Endodermal cell (in vitro differentiated cells): ENCODE measurements at regions not wholly inside any gene's neighbourhood (a gene's known extent, or its start where the extent isn't known, plus 50 kb on each side); places are given as distances from the start of the nearest gene placed in this dataset.

ENCODE experiments used
- DNase-seq: peaks from one replicate; pipeline ENCODE4 v3.0.0-alpha.2; 2017
- H3K27ac ChIP-seq: 2 replicates; pipeline ENCODE4 v1.5.1; 2013; ENCODE audit warnings: mild to moderate bottlenecking, low read depth, low read length, moderate library complexity
- H3K27me3 ChIP-seq: 2 replicates; pipeline ENCODE4 v1.6.1; 2013; ENCODE audit warnings: mild to moderate bottlenecking, low read length, moderate library complexity; ENCODE audit not compliant: insufficient read depth, control insufficient read depth, poor library complexity, severe bottlenecking
- H3K36me3 ChIP-seq: 2 replicates; pipeline ENCODE4 v1.7.0; 2013; ENCODE audit warnings: mild to moderate bottlenecking, low read length, moderate library complexity; ENCODE audit not compliant: control insufficient read depth, insufficient read depth
- H3K4me1 ChIP-seq: one replicate; pipeline ENCODE4 v1.7.0; 2013; ENCODE audit warnings: low read length; ENCODE audit not compliant: control insufficient read depth, insufficient read depth
- H3K4me3 ChIP-seq: 2 replicates; pipeline ENCODE4 v1.5.1; 2013; ENCODE audit warnings: mild to moderate bottlenecking, low read length, moderate library complexity
- H3K9ac ChIP-seq: 2 replicates; pipeline ENCODE4 v1.6.1; 2013; ENCODE audit warnings: mild to moderate bottlenecking, low read length, moderate library complexity; ENCODE audit not compliant: poor library complexity, severe bottlenecking; ENCODE audit errors: extremely low read depth
- H3K9me3 ChIP-seq: 2 replicates; pipeline ENCODE4 v1.6.1; 2013; ENCODE audit warnings: mild to moderate bottlenecking, low read length, moderate library complexity; ENCODE audit not compliant: control insufficient read depth
- H3K27ac Mint-ChIP-seq: 2 replicates; pipeline ENCODE4 v1.8.0; 2020; ENCODE audit warnings: mixed read lengths
- H3K27me3 Mint-ChIP-seq: 2 replicates; pipeline ENCODE4 v1.8.0; 2021; ENCODE audit warnings: mild to moderate bottlenecking, mixed read lengths; ENCODE audit not compliant: insufficient read depth
- H3K36me3 Mint-ChIP-seq: 2 replicates; pipeline ENCODE4 v1.8.0; 2020; ENCODE audit warnings: low read depth, mixed read lengths
- H3K4me1 Mint-ChIP-seq: 2 replicates; pipeline ENCODE4 v1.8.0; 2020; ENCODE audit warnings: mixed read lengths
- H3K4me3 Mint-ChIP-seq: 2 replicates; pipeline ENCODE4 v1.8.0; 2020; ENCODE audit warnings: mild to moderate bottlenecking, moderate library complexity, mixed read lengths
- H3K9me3 Mint-ChIP-seq: 2 replicates; pipeline ENCODE4 v1.8.0; 2020; ENCODE audit warnings: mild to moderate bottlenecking, mixed read lengths
- CTCF ChIP-seq: fragments of 200-600 bp; sonication (generic); conservative IDR thresholded peaks from 2 replicates; pipeline ENCODE4 v1.5.0; 2021; ENCODE audit warnings: antibody characterized with exemption, mild to moderate bottlenecking
- WGBS, 2 experiments: methylation state at CpG; one replicate each; pipeline versions ENCODE4 v1.1.5 to v1.1.7; 2013; ENCODE audit warnings: missing lambda C conversion rate in 2 of 2, mixed read lengths in 1 of 2; ENCODE audit not compliant: insufficient coverage in 1 of 2, insufficient read length in 1 of 2; 5-methylcytosine and 5-hydroxymethylcytosine counted together

GRCh38 chr2:226611196-226611943, 188.2 kb downstream of the IRS1 start:
- H3K27ac ChIP-seq: no peak overlapping the region
- H3K27ac Mint-ChIP-seq: no peak overlapping the region

GRCh38 chr2:226609366-226609765, 190.3 kb downstream of the IRS1 start:
- TF ChIP-seq CTCF: no peak
- Mint-ChIP-seq H3K4me3 (no peak overlapping the region), H3K4me1 (peaks cover 4% of the 10 kb centered on the region), H3K27me3 (no peaks in the 10 kb centered on the region), H3K9me3 (no peaks in the 10 kb centered on the region), H3K27ac (no peak overlapping the region), H3K36me3 (no peaks in the 10 kb centered on the region)
- no peaks in the 10 kb centered on the region for H3K9me3 ChIP-seq
- no peak overlapping the region for H3K4me3 ChIP-seq
- no peaks in the 10 kb centered on the region for H3K27me3 ChIP-seq
- H3K36me3 ChIP-seq: no peaks in the 10 kb centered on the region
- no peak for DNase-seq
- 76 to 100% methylated on average over 1 of the region's 1 CpG for WGBS, 2 experiments
- H3K27ac ChIP-seq: no peak overlapping the region
- no peak overlapping the region for H3K9ac ChIP-seq
- H3K4me1 ChIP-seq: no peaks in the 10 kb centered on the region

More at GRCh38 chr2:226611196-226611943, 188.2 kb downstream of the IRS1 start:
- H3K4me3 ChIP-seq: no peak overlapping the region
- Mint-ChIP-seq H3K4me1 (peaks cover 7% of the 10 kb centered on the region), H3K27me3 (no peaks in the 10 kb centered on the region), H3K4me3 (no peak overlapping the region), H3K9me3 (no peaks in the 10 kb centered on the region), H3K36me3 (no peaks in the 10 kb centered on the region)
- no peak for TF ChIP-seq CTCF
- no peaks in the 10 kb centered on the region for H3K27me3 ChIP-seq
- DNase-seq: no peak
- no peaks in the 10 kb centered on the region for H3K9me3 ChIP-seq
- 87 to 91% methylated on average over 3 to 4 of the region's 4 CpGs for WGBS, 2 experiments
- H3K4me1 ChIP-seq: no peaks in the 10 kb centered on the region
- no peak overlapping the region for H3K9ac ChIP-seq
- H3K36me3 ChIP-seq: no peaks in the 10 kb centered on the region

- no peak overlapping the region for H3K27ac ChIP-seq
- no peak overlapping the region for H3K4me3 Mint-ChIP-seq
- 95% methylated on average over 4 of the region's 5 CpGs; no CpG with 5 or more reads in 1 of the 2 experiments for WGBS, 2 experiments
These were observed 191.2 kb downstream of the IRS1 start for GRCh38 chr2:226608451-226608850.

More at GRCh38 chr2:226608451-226608850, 191.2 kb downstream of the IRS1 start:
- TF ChIP-seq CTCF: no peak
- Mint-ChIP-seq H3K4me1 (peaks cover 4% of the 10 kb centered on the region), H3K27ac (no peak overlapping the region), H3K36me3 (no peaks in the 10 kb centered on the region), H3K27me3 (peaks cover 2% of the 10 kb centered on the region), H3K9me3 (no peaks in the 10 kb centered on the region)
- Histone ChIP-seq H3K9ac (no peak overlapping the region), H3K27me3 (no peaks in the 10 kb centered on the region), H3K36me3 (no peaks in the 10 kb centered on the region), H3K4me1 (no peaks in the 10 kb centered on the region), H3K4me3 (no peak overlapping the region), H3K9me3 (no peaks in the 10 kb centered on the region)
- DNase-seq: no peak
